ENCODE measurements at regions not wholly inside any gene's neighbourhood (a gene's known extent, or its start where the extent isn't known, plus 50 kb on each side); places are given as distances from the start of the nearest gene placed in this dataset.

GRCh38 chr5:121737120-121737519, 114.6 kb upstream of the FTMT start:
- no peak for TF ChIP-seq CTCF (IDR thresholded peaks at IDR 0.05; ENCODE audit: low read depth, low read length)
- H3K4me3 ChIP-seq (ENCODE audit: low read depth, low read length), result no peak overlapping the region

- H3K4me3 ChIP-seq (ENCODE audit: low read depth, low read length), result no peak overlapping the region
- no peak for TF ChIP-seq CTCF (IDR thresholded peaks at IDR 0.05; ENCODE audit: low read depth, low read length)
Observed at GRCh38 chr5:121741156-121741555, 110.5 kb upstream of the FTMT start.

GRCh38 chr5:121744577-121744976, 107.1 kb upstream of the FTMT start:
- TF ChIP-seq CTCF (IDR thresholded peaks at IDR 0.05; ENCODE audit: low read depth, low read length), result no peak
- no peak overlapping the region for H3K4me3 ChIP-seq (ENCODE audit: low read depth, low read length)

- H3K4me3 ChIP-seq (ENCODE audit: low read depth, low read length), result no peak overlapping the region
- TF ChIP-seq CTCF (IDR thresholded peaks at IDR 0.05; ENCODE audit: low read depth, low read length), result no peak
Observed at GRCh38 chr5:121745407-121745806, 106.3 kb upstream of the FTMT start.

GRCh38 chr5:121746763-121747162, 104.9 kb upstream of the FTMT start:
- no peak overlapping the region for H3K4me3 ChIP-seq (ENCODE audit: low read depth, low read length)
- no peak for TF ChIP-seq CTCF (IDR thresholded peaks at IDR 0.05; ENCODE audit: low read depth, low read length)

- TF ChIP-seq CTCF (IDR thresholded peaks at IDR 0.05; ENCODE audit: low read depth, low read length), result no peak
Observed at GRCh38 chr5:121748686-121749085, 103.0 kb upstream of the FTMT start.

GRCh38 chr5:121752149-121752548, 99.5 kb upstream of the FTMT start:
- H3K4me3 ChIP-seq (ENCODE audit: low read depth, low read length), result no peak overlapping the region
- TF ChIP-seq CTCF (IDR thresholded peaks at IDR 0.05; ENCODE audit: low read depth, low read length), result no peak

More at GRCh38 chr5:121748686-121749085, 103.0 kb upstream of the FTMT start:
- no peak overlapping the region for H3K4me3 ChIP-seq (ENCODE audit: low read depth, low read length)

Measured in WI38 (cell line).